ENCODE measurements at regions not wholly inside any gene's neighbourhood (a gene's known extent, or its start where the extent isn't known, plus 50 kb on each side); places are given as distances from the start of the nearest gene placed in this dataset.

DNA sequence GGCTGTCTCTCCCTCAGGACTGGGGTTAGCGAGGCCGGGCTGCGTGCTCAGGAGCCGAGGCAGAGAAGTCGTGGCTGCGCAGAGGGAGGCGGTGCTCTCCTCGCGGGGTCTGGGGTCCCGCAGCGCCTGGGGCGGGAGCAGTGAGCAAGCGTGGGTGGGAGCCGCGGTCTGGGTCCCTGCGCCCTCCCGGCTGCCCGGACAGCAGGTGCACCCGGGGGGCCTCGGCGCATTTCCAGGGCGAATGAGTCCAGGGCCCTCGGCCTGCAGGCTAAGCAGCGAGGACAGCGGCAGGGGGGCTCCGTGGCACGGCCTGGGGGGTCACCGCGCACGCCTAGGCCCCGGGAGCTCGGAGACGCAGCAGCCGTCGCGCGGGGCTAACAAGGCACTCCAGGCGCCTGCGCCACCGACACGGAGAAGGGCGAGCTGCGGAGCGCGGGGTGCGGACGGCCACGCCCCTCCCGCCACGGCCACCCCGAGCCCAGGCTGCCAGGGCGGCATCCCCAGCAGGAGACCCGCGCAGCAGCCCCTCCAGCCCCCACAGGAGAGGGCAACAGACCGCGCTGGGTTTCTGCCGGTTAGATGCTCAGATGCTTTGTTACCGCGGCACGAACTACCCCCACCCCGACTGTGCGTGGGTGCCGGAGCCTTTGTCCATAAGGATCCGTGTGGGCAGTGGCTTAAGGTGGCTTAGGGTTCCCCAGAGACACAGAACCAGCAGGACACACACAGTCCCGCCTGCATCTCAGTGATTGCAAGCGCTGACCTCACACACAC is 117.7 kb upstream of the C14orf180 start:
- RAD21 ChIA-PET (ENCODE audit: low non-redundant PET in 1 of 2, low total read pairs in 2 of 2, uncharacterized antibody in 2 of 2, unreplicated experiment in 2 of 2): no interaction called here

More for the DNA sequence above, 117.7 kb upstream of the C14orf180 start:
- ATAC-seq: no peak
- POLR2A ChIA-PET: no interaction called here
- H3K9me3 ChIP-seq (ENCODE audit: control insufficient read depth in 1 of 2, insufficient read depth in 1 of 2, low read depth in 1 of 2, low read length in 2 of 2): no peaks in the 10 kb centered on the region
- no peak overlapping the region for H3K4me2 ChIP-seq (ENCODE audit: low read length)
- TF ChIP-seq JUND (IDR thresholded peaks at IDR 0.05) (no peak), RAD21 (IDR thresholded peaks at IDR 0.05; ENCODE audit: low read depth) (no peak), ZNF274 (IDR thresholded peaks at IDR 0.05; ENCODE audit: low read depth, low read length) (no peak)
- TF ChIP-seq, protein P1, sequence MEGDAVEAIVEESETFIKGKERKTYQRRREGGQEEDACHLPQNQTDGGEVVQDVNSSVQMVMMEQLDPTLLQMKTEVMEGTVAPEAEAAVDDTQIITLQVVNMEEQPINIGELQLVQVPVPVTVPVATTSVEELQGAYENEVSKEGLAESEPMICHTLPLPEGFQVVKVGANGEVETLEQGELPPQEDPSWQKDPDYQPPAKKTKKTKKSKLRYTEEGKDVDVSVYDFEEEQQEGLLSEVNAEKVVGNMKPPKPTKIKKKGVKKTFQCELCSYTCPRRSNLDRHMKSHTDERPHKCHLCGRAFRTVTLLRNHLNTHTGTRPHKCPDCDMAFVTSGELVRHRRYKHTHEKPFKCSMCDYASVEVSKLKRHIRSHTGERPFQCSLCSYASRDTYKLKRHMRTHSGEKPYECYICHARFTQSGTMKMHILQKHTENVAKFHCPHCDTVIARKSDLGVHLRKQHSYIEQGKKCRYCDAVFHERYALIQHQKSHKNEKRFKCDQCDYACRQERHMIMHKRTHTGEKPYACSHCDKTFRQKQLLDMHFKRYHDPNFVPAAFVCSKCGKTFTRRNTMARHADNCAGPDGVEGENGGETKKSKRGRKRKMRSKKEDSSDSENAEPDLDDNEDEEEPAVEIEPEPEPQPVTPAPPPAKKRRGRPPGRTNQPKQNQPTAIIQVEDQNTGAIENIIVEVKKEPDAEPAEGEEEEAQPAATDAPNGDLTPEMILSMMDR (IDR thresholded peaks at IDR 0.05 in 2 of 3, conservative IDR thresholded peaks at IDR 0.05 in 1 of 3; ENCODE audit: borderline replicate concordance in 1 of 3, insufficient read depth in 1 of 3, low read depth in 2 of 3, low read length in 2 of 3): no peak
- TF ChIP-seq, protein P2, sequence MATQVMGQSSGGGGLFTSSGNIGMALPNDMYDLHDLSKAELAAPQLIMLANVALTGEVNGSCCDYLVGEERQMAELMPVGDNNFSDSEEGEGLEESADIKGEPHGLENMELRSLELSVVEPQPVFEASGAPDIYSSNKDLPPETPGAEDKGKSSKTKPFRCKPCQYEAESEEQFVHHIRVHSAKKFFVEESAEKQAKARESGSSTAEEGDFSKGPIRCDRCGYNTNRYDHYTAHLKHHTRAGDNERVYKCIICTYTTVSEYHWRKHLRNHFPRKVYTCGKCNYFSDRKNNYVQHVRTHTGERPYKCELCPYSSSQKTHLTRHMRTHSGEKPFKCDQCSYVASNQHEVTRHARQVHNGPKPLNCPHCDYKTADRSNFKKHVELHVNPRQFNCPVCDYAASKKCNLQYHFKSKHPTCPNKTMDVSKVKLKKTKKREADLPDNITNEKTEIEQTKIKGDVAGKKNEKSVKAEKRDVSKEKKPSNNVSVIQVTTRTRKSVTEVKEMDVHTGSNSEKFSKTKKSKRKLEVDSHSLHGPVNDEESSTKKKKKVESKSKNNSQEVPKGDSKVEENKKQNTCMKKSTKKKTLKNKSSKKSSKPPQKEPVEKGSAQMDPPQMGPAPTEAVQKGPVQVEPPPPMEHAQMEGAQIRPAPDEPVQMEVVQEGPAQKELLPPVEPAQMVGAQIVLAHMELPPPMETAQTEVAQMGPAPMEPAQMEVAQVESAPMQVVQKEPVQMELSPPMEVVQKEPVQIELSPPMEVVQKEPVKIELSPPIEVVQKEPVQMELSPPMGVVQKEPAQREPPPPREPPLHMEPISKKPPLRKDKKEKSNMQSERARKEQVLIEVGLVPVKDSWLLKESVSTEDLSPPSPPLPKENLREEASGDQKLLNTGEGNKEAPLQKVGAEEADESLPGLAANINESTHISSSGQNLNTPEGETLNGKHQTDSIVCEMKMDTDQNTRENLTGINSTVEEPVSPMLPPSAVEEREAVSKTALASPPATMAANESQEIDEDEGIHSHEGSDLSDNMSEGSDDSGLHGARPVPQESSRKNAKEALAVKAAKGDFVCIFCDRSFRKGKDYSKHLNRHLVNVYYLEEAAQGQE (IDR thresholded peaks at IDR 0.05; ENCODE audit: low read depth): no peak
- no peak for DNase-seq (ENCODE audit: low read depth, low spot score)
- H2AFZ ChIP-seq (ENCODE audit: low read depth, low read length, poor library complexity, severe bottlenecking): no peak overlapping the region
- intact Hi-C loops (cut with micrococcal nuclease): no loop called here
- H4K20me1 ChIP-seq (ENCODE audit: insufficient read depth): no peaks in the 10 kb centered on the region
- CTCF ChIA-PET: no interaction called here
- H3K79me2 ChIP-seq (ENCODE audit: insufficient read depth, low read length): no peaks in the 10 kb centered on the region
- peaks cover 22% of the 10 kb centered on the region for H3K27me3 ChIP-seq (ENCODE audit: insufficient read depth, low read length)
- no TSS peak for BruUV-seq (replicated peaks)
- no peaks in the 10 kb centered on the region for H3K36me3 ChIP-seq (ENCODE audit: control insufficient read depth in 1 of 2, insufficient read depth in 2 of 2, low read length in 2 of 2)
- H3K9me2 ChIP-seq (ENCODE audit: insufficient read depth): no peaks in the 10 kb centered on the region
- H3K27ac ChIP-seq (ENCODE audit: low read depth, low read length): no peak overlapping the region
- no peak overlapping the region for H3K4me3 ChIP-seq (replicated peaks in 1 of 2; ENCODE audit: low read depth in 1 of 2, low read length in 2 of 2)
- H3K9ac ChIP-seq (ENCODE audit: low read length): no peak overlapping the region
- no peaks in the 10 kb centered on the region for H3K4me1 ChIP-seq (ENCODE audit: control insufficient read depth in 1 of 2, insufficient read depth in 2 of 2, low read length in 2 of 2)
